ENCODE measurements at regions not wholly inside any gene's neighbourhood (a gene's known extent, or its start where the extent isn't known, plus 50 kb on each side); places are given as distances from the start of the nearest gene placed in this dataset.

DNA sequence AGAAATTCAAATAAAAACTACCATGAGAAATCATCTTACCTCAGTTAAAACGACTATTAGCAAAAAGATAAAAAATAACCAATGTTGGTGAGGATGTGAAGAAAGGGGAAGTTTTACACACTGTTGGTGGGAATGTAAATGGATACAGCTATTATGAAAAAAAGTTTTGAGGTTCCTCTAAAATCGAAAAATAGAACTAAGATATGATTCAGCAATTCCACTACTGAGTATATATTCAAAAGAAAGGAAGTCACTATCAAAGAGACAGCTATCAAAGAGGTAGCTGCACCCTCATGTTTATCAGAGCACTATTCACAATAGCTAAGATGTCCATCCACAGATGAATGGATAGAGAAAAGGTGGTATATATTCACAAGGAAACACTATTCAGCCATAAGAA, 1888.4 kb downstream of the MAT2B start:
- Histone ChIP-seq H4K20me1 (ENCODE audit: insufficient read depth, low read length) (no peaks in the 10 kb centered on the region), H3K36me3 (ENCODE audit: insufficient read depth, low read length) (no peaks in the 10 kb centered on the region), H3K4me2 (ENCODE audit: low read length) (no peak overlapping the region), H3K27ac (ENCODE audit: low read depth, low read length, poor library complexity, severe bottlenecking) (no peak overlapping the region), H3K4me1 (ENCODE audit: insufficient read depth, low read length, poor library complexity, severe bottlenecking) (no peaks in the 10 kb centered on the region), H3K9me2 (ENCODE audit: insufficient read depth, low read length) (no peaks in the 10 kb centered on the region), H3K4me3 (ENCODE audit: low read depth, low read length, poor library complexity, severe bottlenecking) (no peak overlapping the region), H2AFZ (ENCODE audit: low read length) (no peak overlapping the region), H3K9me3 (ENCODE audit: low read length) (no peaks in the 10 kb centered on the region), H3K79me2 (ENCODE audit: insufficient read depth, low read depth, low read length) (no peaks in the 10 kb centered on the region)
- no peak for TF ChIP-seq EZH2phosphoT487 (IDR thresholded peaks at IDR 0.05; ENCODE audit: borderline replicate concordance, low read depth, low read length)
- TF ChIP-seq, protein P1, sequence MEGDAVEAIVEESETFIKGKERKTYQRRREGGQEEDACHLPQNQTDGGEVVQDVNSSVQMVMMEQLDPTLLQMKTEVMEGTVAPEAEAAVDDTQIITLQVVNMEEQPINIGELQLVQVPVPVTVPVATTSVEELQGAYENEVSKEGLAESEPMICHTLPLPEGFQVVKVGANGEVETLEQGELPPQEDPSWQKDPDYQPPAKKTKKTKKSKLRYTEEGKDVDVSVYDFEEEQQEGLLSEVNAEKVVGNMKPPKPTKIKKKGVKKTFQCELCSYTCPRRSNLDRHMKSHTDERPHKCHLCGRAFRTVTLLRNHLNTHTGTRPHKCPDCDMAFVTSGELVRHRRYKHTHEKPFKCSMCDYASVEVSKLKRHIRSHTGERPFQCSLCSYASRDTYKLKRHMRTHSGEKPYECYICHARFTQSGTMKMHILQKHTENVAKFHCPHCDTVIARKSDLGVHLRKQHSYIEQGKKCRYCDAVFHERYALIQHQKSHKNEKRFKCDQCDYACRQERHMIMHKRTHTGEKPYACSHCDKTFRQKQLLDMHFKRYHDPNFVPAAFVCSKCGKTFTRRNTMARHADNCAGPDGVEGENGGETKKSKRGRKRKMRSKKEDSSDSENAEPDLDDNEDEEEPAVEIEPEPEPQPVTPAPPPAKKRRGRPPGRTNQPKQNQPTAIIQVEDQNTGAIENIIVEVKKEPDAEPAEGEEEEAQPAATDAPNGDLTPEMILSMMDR (conservative IDR thresholded peaks at IDR 0.05; ENCODE audit: low read length) = no peak
- no peak for DNase-seq (ENCODE audit: low spot score)
- CTCF ChIA-PET (ENCODE audit: unreplicated experiment) = no interaction called here
- POLR2A ChIA-PET = no interaction called here
- intact Hi-C loops (cut with micrococcal nuclease; ENCODE audit: unreplicated experiment) = no loop called here
- BruUV-seq (replicated peaks) = no TSS peak

DNA sequence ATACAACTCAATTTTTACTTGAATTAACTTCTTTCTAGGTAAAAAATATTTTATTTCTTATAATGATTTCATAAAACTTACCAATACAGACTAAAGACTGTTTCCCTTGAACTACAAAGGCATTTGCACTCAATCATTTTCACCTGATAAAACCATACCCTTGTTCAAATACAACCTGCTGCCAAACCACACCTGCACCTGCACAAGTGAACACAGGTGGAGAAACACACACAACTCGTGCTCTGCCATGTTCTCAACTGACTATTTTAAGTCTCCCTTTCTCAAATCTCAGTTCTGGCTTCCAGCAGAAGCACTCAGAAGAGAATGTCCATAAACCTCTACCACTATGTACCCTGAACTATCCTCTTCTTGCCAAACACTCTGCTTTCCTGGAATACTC, 1892.1 kb downstream of the MAT2B start:
- Histone ChIP-seq H3K9me3 (ENCODE audit: low read length) (no peaks in the 10 kb centered on the region), H3K4me1 (ENCODE audit: insufficient read depth, low read length, poor library complexity, severe bottlenecking) (no peaks in the 10 kb centered on the region), H3K4me3 (ENCODE audit: low read depth, low read length, poor library complexity, severe bottlenecking) (no peak overlapping the region), H3K9me2 (ENCODE audit: insufficient read depth, low read length) (no peaks in the 10 kb centered on the region), H3K79me2 (ENCODE audit: insufficient read depth, low read depth, low read length) (no peaks in the 10 kb centered on the region), H3K27ac (ENCODE audit: low read depth, low read length, poor library complexity, severe bottlenecking) (no peak overlapping the region), H3K4me2 (ENCODE audit: low read length) (no peak overlapping the region), H4K20me1 (ENCODE audit: insufficient read depth, low read length) (no peaks in the 10 kb centered on the region), H2AFZ (ENCODE audit: low read length) (no peak overlapping the region), H3K36me3 (ENCODE audit: insufficient read depth, low read length) (no peaks in the 10 kb centered on the region)
- CTCF ChIA-PET (ENCODE audit: unreplicated experiment) = no interaction called here
- TF ChIP-seq, protein P1 (conservative IDR thresholded peaks at IDR 0.05; ENCODE audit: low read length) = no peak
- no peak for TF ChIP-seq EZH2phosphoT487 (IDR thresholded peaks at IDR 0.05; ENCODE audit: borderline replicate concordance, low read depth, low read length)
- POLR2A ChIA-PET = no interaction called here
- no peak for DNase-seq (ENCODE audit: low spot score)
- BruUV-seq (replicated peaks) = no TSS peak
- intact Hi-C loops (cut with micrococcal nuclease; ENCODE audit: unreplicated experiment) = no loop called here

DNA sequence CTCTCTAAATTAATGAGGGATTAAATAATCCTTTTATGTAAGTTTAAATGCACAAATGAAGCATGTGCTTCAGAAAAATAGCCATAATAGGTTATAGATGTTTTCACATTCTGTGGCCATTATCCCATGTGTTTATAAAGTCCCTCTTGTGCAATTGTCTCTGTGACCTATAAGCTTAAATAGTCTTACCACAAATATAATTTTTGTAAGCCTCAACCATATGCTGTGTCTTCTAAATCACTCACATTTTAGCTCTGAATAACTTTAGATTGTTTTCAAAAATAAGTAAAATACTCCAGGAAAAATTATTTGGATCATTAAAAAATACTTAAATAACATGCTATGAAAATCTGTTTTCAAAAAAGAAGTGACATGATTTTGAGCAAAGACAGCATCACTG, 1894.7 kb downstream of the MAT2B start:
- Histone ChIP-seq H3K4me3 (ENCODE audit: low read depth, low read length, poor library complexity, severe bottlenecking) (no peak overlapping the region), H3K4me1 (ENCODE audit: insufficient read depth, low read length, poor library complexity, severe bottlenecking) (no peaks in the 10 kb centered on the region), H3K4me2 (ENCODE audit: low read length) (no peak overlapping the region), H3K79me2 (ENCODE audit: insufficient read depth, low read depth, low read length) (no peaks in the 10 kb centered on the region), H4K20me1 (ENCODE audit: insufficient read depth, low read length) (no peaks in the 10 kb centered on the region), H3K9me2 (ENCODE audit: insufficient read depth, low read length) (no peaks in the 10 kb centered on the region), H3K9me3 (ENCODE audit: low read length) (no peaks in the 10 kb centered on the region), H2AFZ (ENCODE audit: low read length) (no peak overlapping the region), H3K27ac (ENCODE audit: low read depth, low read length, poor library complexity, severe bottlenecking) (no peak overlapping the region), H3K36me3 (ENCODE audit: insufficient read depth, low read length) (no peaks in the 10 kb centered on the region)
- no peak for DNase-seq (ENCODE audit: low spot score)
- intact Hi-C loops (cut with micrococcal nuclease; ENCODE audit: unreplicated experiment) = no loop called here
- BruUV-seq (replicated peaks) = no TSS peak
- POLR2A ChIA-PET = interaction anchor here (0.7 kb wide), 1 partner anchor 1003 kb away, joined by 3 read pairs; no protein-coding TSS in a partner anchor
- TF ChIP-seq EZH2phosphoT487 (IDR thresholded peaks at IDR 0.05; ENCODE audit: borderline replicate concordance, low read depth, low read length) = no peak
- TF ChIP-seq, protein P1 (conservative IDR thresholded peaks at IDR 0.05; ENCODE audit: low read length) = no peak
- CTCF ChIA-PET (ENCODE audit: unreplicated experiment) = no interaction called here
